K562 (cell line): ENCODE measurements at regions not wholly inside any gene's neighbourhood (a gene's known extent, or its start where the extent isn't known, plus 50 kb on each side); places are given as distances from the start of the nearest gene placed in this dataset.

ENCODE experiments used
- ATAC-seq: fragments of 200-7000 bp; cut with Tn5 transposase; 3 replicates; pipeline ENCODE4 v1.9.1; 2020; ENCODE audit warnings: moderate library complexity
- BruUV-seq: library from RNA; stranded (reverse); fragments of 400-500 nt; replicated peaks from 2 replicates; lab custom pipeline; 2021; lab: Mats Ljungman, UMichigan
- CTCF ChIA-PET: fragments of 300-600 bp; formaldehyde crosslinking; extraction: SDS; loops from one replicate; lab custom pipeline; 2021; ENCODE audit warnings: low intra/inter-chr PET ratio; lab: Yijun Ruan, JAX
- POLR2A ChIA-PET: fragments of 300-600, 350-650 bp; sonication (Branson Sonifier 250); formaldehyde crosslinking; extraction: SDS; loops from one replicate; lab custom pipeline; 2021; ENCODE audit warnings: antibody characterized with exemption, inconsistent platforms; lab: Yijun Ruan, JAX
- DNase-seq, 4 experiments: peaks; one replicate each; pipeline versions ENCODE4 v3.0.0 to v3.0.0-alpha.2; 2011 to 2018; ENCODE audit warnings: low spot score in 3 of 4, mixed read lengths in 3 of 4; ENCODE audit errors: extremely low read depth in 1 of 4
- FAIRE-seq: peaks from 2 replicates; lab custom pipeline; 2011; peaks lifted over from hg19 to GRCh38; lab: Jason Lieb, UNC
- H2AFZ ChIP-seq: 2 replicates; pipeline ENCODE4 v1.6.0; 2011; ENCODE audit warnings: low read depth, low read length, control low read depth, inconsistent platforms
- H3K27ac ChIP-seq: fragments of 200-600 bp; 3 replicates; pipeline ENCODE4 v1.8.0; 2011; ENCODE audit warnings: low read depth, mild to moderate bottlenecking, control low read depth, inconsistent platforms, low read length, moderate library complexity, mixed read lengths; ENCODE audit errors: extremely low read depth
- H3K27me3 ChIP-seq, 2 experiments: fragments of 300-600 bp in 1 of 2; 2 replicates in 1 of 2; 3 replicates in 1 of 2; pipeline versions ENCODE4 v1.6.0 to v1.8.0; 2011; ENCODE audit warnings: inconsistent platforms in 2 of 2, low read length in 2 of 2, mild to moderate bottlenecking in 1 of 2, mixed read lengths in 1 of 2, moderate library complexity in 1 of 2; ENCODE audit not compliant: control insufficient read depth in 2 of 2, insufficient read depth in 2 of 2
- H3K36me3 ChIP-seq: fragments of 300-600 bp; 3 replicates; pipeline ENCODE4 v1.8.0; 2011; ENCODE audit warnings: mild to moderate bottlenecking, low read length, inconsistent platforms; ENCODE audit not compliant: control insufficient read depth, insufficient read depth
- H3K4me1 ChIP-seq, 2 experiments: fragments of 200-600 bp in 1 of 2; replicated peaks in 1 of 2; 2 replicates in 1 of 2; 3 replicates in 1 of 2; pipeline versions ENCODE4 v1.5.1 to v1.8.0; 2011; ENCODE audit warnings: inconsistent platforms in 2 of 2, low read length in 2 of 2, mild to moderate bottlenecking in 1 of 2, mixed read lengths in 1 of 2, moderate library complexity in 1 of 2; ENCODE audit not compliant: control insufficient read depth in 2 of 2, insufficient read depth in 2 of 2
- H3K4me2 ChIP-seq: 2 replicates; pipeline ENCODE4 v1.6.1; 2011; ENCODE audit warnings: low read length, control low read depth, inconsistent platforms, mixed read lengths; ENCODE audit not compliant: insufficient read depth
- H3K4me3 ChIP-seq: fragments of 200-600 bp; sonication (generic), shearing (Covaris generic); 2 replicates; pipeline ENCODE4 v1.5.1; 2016; ENCODE audit warnings: control low read depth, inconsistent platforms
- H3K79me2 ChIP-seq: fragments of 200-600 bp; 3 replicates; pipeline ENCODE4 v1.8.0; 2011; ENCODE audit warnings: low read length, inconsistent platforms; ENCODE audit not compliant: control insufficient read depth, insufficient read depth
- H3K9ac ChIP-seq, 2 experiments: 2 replicates each; pipeline versions ENCODE4 v1.6.0 to v1.6.1; 2011; ENCODE audit warnings: low read depth in 2 of 2, low read length in 2 of 2, control low read depth in 1 of 2, inconsistent platforms in 1 of 2, mild to moderate bottlenecking in 1 of 2, mixed read lengths in 1 of 2; ENCODE audit not compliant: insufficient read depth in 1 of 2
- H3K9me1 ChIP-seq: one replicate; pipeline ENCODE4 v1.6.0; 2011; ENCODE audit warnings: inconsistent platforms, mild to moderate bottlenecking, low read length, moderate library complexity; ENCODE audit not compliant: control insufficient read depth, insufficient read depth
- H3K9me3 ChIP-seq: replicated peaks from 2 replicates; pipeline ENCODE4 v1.5.1; 2011; ENCODE audit warnings: low read depth, low read length, inconsistent platforms; ENCODE audit not compliant: control insufficient read depth, insufficient read depth
- H4K20me1 ChIP-seq: replicated peaks from 2 replicates; pipeline ENCODE4 v1.6.1; 2011; ENCODE audit warnings: low read length, inconsistent platforms, mixed read lengths; ENCODE audit not compliant: control insufficient read depth, insufficient read depth
- BRD9 ChIP-seq: fragments of 450-650 bp; IDR thresholded peaks from 2 replicates; pipeline ENCODE4 v1.6.1; 2018; ENCODE audit warnings: low read depth; ENCODE audit not compliant: partially characterized antibody
- C11orf30 ChIP-seq: fragments of 450-650 bp; IDR thresholded peaks from 2 replicates; pipeline ENCODE4 v1.6.1; 2016; ENCODE audit warnings: low read depth, mild to moderate bottlenecking
- COPS2 ChIP-seq: fragments of 450-650 bp; conservative IDR thresholded peaks from 2 replicates; pipeline ENCODE4 v1.6.1; 2016; ENCODE audit warnings: mild to moderate bottlenecking, moderate library complexity
- ETS2 ChIP-seq: IDR thresholded peaks from 2 replicates; pipeline ENCODE4 v1.6.1; 2016; ENCODE audit warnings: borderline replicate concordance, missing genetic modification characterization, mild to moderate bottlenecking, moderate library complexity, missing compliant biosample characterization; ENCODE audit not compliant: poor library complexity, severe bottlenecking
- KLF10 ChIP-seq: fragments of 250-450 bp; sonication (Bioruptor Pico); IDR thresholded peaks from 2 replicates; pipeline ENCODE4 v1.6.1; 2021; ENCODE audit warnings: matching md5 sums
- MEF2A ChIP-seq: IDR thresholded peaks from 2 replicates; pipeline ENCODE4 v1.6.1; 2011; ENCODE audit warnings: low read depth, mild to moderate bottlenecking, low read length, moderate library complexity; ENCODE audit not compliant: control insufficient read depth
- NCOA4 ChIP-seq: fragments of 450-650 bp; IDR thresholded peaks from 2 replicates; pipeline ENCODE4 v1.6.1; 2018; ENCODE audit warnings: mild to moderate bottlenecking; ENCODE audit not compliant: partially characterized antibody
- PRMT5 ChIP-seq: sonication (generic); formaldehyde crosslinking; IDR thresholded peaks from 2 replicates; pipeline ENCODE4 v1.5.0; 2020; ENCODE audit warnings: missing genetic modification reagents
- SIRT6 ChIP-seq: IDR thresholded peaks from one replicate; pipeline ENCODE4 v1.6.1; 2012; ENCODE audit warnings: low read depth, mild to moderate bottlenecking, control low read depth, inconsistent platforms, low read length, moderate library complexity
- SPI1 ChIP-seq: IDR thresholded peaks from 2 replicates; pipeline ENCODE4 v1.6.1; 2011; ENCODE audit warnings: low read depth, low read length, control low read depth, borderline replicate concordance
- TAF7 ChIP-seq: fragments of 450-650 bp; IDR thresholded peaks from 2 replicates; pipeline ENCODE4 v1.6.1; 2016; ENCODE audit warnings: missing genetic modification characterization, missing compliant biosample characterization
- ZNF780A ChIP-seq: fragments of 250-450 bp; sonication (Bioruptor Pico); IDR thresholded peaks from 2 replicates; pipeline ENCODE4 v1.5.0; 2021; ENCODE audit warnings: mild to moderate bottlenecking
- WGBS: fragments of 100-300 bp; shearing (Covaris generic); methylation state at CpG from one replicate; pipeline ENCODE4 v1.1.6; 2016; ENCODE audit warnings: low coverage, mixed read lengths; ENCODE audit not compliant: insufficient coverage; ENCODE audit errors: missing lambda C conversion rate; 5-methylcytosine and 5-hydroxymethylcytosine counted together
- in situ Hi-C: fragments of 300-500 bp; cut with MboI; formaldehyde crosslinking; loops from 4 replicates; pipeline ENCODE4 v1.15.0; 2018; ENCODE audit warnings: inconsistent platforms, mixed read lengths
- intact Hi-C: fragments of 100-400 bp; cut with micrococcal nuclease; formaldehyde crosslinking; loops from 2 replicates; pipeline ENCODE4 v1.14.2; 2022
- TF ChIP-seq, protein P1 (sequence below): fragments of 450-650 bp; IDR thresholded peaks from 2 replicates; pipeline ENCODE4 v1.6.1; 2016; ENCODE audit warnings: antibody characterized with exemption
- TF ChIP-seq, protein P2 (sequence below): fragments of 150-350 bp; IDR thresholded peaks from 2 replicates; pipeline ENCODE4 v1.6.1; 2014; ENCODE audit warnings: low read depth, mild to moderate bottlenecking, low read length, borderline replicate concordance
- TF ChIP-seq, protein P3 (sequence below): fragments of 450-650 bp; IDR thresholded peaks from 2 replicates; pipeline ENCODE4 v1.6.1; 2017; ENCODE audit warnings: antibody characterized with exemption

DNA sequence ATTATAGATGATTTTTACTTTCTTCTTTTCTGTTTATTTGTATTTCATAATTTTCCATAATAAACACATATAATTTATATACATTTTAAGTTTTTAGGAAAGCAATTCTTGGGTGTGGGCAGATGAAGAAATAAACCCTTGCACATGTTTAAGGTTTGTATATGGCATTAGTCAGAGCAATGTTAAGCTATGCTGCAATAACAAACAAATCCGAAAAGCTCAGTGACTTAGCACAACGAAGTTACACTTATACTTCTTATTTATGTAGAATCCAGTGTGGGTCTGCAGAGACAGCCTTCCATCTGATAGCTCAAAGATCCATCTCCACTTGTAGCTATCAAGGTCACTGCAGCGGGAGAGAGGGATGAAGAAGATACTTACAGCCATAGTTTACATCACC is 68.5 kb upstream of the BARX2 start:
- TF ChIP-seq BRD9 (no peak), KLF10 (CRISPR knock-in tag) (no peak), ZNF780A (CRISPR knock-in tag) (no peak), PRMT5 (CRISPR knock-in tag) (no peak), SPI1 (no peak), TAF7 (tag) (no peak), COPS2 (no peak), MEF2A (no peak), SIRT6 (no peak), ETS2 (tag) (no peak), C11orf30 (no peak), NCOA4 (no peak)
- TF ChIP-seq, protein P1, sequence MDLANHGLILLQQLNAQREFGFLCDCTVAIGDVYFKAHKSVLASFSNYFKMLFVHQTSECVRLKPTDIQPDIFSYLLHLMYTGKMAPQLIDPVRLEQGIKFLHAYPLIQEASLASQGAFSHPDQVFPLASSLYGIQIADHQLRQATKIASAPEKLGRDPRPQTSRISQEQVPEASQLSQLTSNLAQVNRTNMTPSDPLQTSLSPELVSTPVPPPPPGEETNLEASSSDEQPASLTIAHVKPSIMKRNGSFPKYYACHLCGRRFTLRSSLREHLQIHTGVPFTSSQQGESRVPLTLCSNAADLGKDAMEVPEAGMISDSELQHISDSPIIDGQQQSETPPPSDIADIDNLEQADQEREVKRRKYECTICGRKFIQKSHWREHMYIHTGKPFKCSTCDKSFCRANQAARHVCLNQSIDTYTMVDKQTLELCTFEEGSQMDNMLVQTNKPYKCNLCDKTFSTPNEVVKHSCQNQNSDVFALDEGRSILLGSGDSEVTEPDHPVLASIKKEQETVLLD: no peak
- TF ChIP-seq, protein P2, sequence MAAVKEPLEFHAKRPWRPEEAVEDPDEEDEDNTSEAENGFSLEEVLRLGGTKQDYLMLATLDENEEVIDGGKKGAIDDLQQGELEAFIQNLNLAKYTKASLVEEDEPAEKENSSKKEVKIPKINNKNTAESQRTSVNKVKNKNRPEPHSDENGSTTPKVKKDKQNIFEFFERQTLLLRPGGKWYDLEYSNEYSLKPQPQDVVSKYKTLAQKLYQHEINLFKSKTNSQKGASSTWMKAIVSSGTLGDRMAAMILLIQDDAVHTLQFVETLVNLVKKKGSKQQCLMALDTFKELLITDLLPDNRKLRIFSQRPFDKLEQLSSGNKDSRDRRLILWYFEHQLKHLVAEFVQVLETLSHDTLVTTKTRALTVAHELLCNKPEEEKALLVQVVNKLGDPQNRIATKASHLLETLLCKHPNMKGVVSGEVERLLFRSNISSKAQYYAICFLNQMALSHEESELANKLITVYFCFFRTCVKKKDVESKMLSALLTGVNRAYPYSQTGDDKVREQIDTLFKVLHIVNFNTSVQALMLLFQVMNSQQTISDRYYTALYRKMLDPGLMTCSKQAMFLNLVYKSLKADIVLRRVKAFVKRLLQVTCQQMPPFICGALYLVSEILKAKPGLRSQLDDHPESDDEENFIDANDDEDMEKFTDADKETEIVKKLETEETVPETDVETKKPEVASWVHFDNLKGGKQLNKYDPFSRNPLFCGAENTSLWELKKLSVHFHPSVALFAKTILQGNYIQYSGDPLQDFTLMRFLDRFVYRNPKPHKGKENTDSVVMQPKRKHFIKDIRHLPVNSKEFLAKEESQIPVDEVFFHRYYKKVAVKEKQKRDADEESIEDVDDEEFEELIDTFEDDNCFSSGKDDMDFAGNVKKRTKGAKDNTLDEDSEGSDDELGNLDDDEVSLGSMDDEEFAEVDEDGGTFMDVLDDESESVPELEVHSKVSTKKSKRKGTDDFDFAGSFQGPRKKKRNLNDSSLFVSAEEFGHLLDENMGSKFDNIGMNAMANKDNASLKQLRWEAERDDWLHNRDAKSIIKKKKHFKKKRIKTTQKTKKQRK: no peak
- TF ChIP-seq, protein P3, sequence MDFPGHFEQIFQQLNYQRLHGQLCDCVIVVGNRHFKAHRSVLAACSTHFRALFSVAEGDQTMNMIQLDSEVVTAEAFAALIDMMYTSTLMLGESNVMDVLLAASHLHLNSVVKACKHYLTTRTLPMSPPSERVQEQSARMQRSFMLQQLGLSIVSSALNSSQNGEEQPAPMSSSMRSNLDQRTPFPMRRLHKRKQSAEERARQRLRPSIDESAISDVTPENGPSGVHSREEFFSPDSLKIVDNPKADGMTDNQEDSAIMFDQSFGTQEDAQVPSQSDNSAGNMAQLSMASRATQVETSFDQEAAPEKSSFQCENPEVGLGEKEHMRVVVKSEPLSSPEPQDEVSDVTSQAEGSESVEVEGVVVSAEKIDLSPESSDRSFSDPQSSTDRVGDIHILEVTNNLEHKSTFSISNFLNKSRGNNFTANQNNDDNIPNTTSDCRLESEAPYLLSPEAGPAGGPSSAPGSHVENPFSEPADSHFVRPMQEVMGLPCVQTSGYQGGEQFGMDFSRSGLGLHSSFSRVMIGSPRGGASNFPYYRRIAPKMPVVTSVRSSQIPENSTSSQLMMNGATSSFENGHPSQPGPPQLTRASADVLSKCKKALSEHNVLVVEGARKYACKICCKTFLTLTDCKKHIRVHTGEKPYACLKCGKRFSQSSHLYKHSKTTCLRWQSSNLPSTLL: no peak
- in situ Hi-C loops (loop anchor here (25.0 kb wide), 1 partner anchor 420 kb away; the partner anchor contains the start of gene KCNJ5), intact Hi-C loops (no loop called here)
- no peak overlapping the region for H2AFZ ChIP-seq
- H4K20me1 ChIP-seq: no peaks in the 10 kb centered on the region
- H3K9me3 ChIP-seq: no peaks in the 10 kb centered on the region
- whole genome bisulfite sequencing: 4% methylated on average over 3 of the region's 3 CpGs
- ChIA-PET CTCF (no interaction called here), POLR2A (no interaction called here)
- BruUV-seq: no TSS peak
- ATAC-seq: no peak
- no peaks in the 10 kb centered on the region for H3K4me1 ChIP-seq
- H3K27me3 ChIP-seq: no peaks in the 10 kb centered on the region
- H3K9ac ChIP-seq: no peak overlapping the region
- H3K79me2 ChIP-seq: no peaks in the 10 kb centered on the region
- no peak for DNase-seq
- H3K4me2 ChIP-seq: no peak overlapping the region
- no peaks in the 10 kb centered on the region for H3K9me1 ChIP-seq
- H3K4me3 ChIP-seq: no peak overlapping the region
- no peak overlapping the region for H3K27ac ChIP-seq
- no peak for FAIRE-seq
- H3K36me3 ChIP-seq: no peaks in the 10 kb centered on the region
